HepG2 (cell line): ENCODE measurements at regions not wholly inside any gene's neighbourhood (a gene's known extent, or its start where the extent isn't known, plus 50 kb on each side); places are given as distances from the start of the nearest gene placed in this dataset.

ENCODE experiments used
- AGO1 ChIP-seq: fragments of 200-400 bp; formaldehyde crosslinking; IDR thresholded peaks from 2 replicates; pipeline ENCODE4 v1.6.1; 2017; ENCODE audit warnings: mild to moderate bottlenecking, low read depth, low read length, moderate library complexity; ENCODE audit not compliant: poor library complexity, severe bottlenecking
- ARNTL ChIP-seq: sonication (generic); formaldehyde crosslinking; IDR thresholded peaks from 2 replicates; pipeline ENCODE4 v1.4.0; 2020; ENCODE audit warnings: mild to moderate bottlenecking, missing genetic modification reagents
- ETV6 ChIP-seq: sonication (generic); formaldehyde crosslinking; conservative IDR thresholded peaks from 2 replicates; pipeline ENCODE4 v1.4.0; 2020; ENCODE audit warnings: missing genetic modification reagents
- HDAC2 ChIP-seq: sonication (generic); formaldehyde crosslinking; IDR thresholded peaks from 2 replicates; pipeline ENCODE4 v1.4.0; 2020; ENCODE audit warnings: missing genetic modification reagents
- KDM6A ChIP-seq: IDR thresholded peaks from 2 replicates; pipeline ENCODE4 v1.6.1; 2016; ENCODE audit warnings: low read depth
- NFKB2 ChIP-seq: sonication (generic); formaldehyde crosslinking; IDR thresholded peaks from 2 replicates; pipeline ENCODE4 v1.4.0; 2020; ENCODE audit warnings: missing genetic modification reagents, borderline replicate concordance
- SRSF1 ChIP-seq: fragments of 200-400 bp; formaldehyde crosslinking; optimal IDR thresholded peaks from 2 replicates; pipeline ENCODE3; 2017; ENCODE audit warnings: mild to moderate bottlenecking, low read depth, low read length, moderate library complexity
- TBX3 ChIP-seq: fragments of 450-650 bp; IDR thresholded peaks from 2 replicates; pipeline ENCODE4 v1.6.1; 2017; ENCODE audit warnings: antibody characterized with exemption, mild to moderate bottlenecking, inconsistent platforms, borderline replicate concordance
- ZNF510 ChIP-seq: sonication (generic); formaldehyde crosslinking; IDR thresholded peaks from 2 replicates; pipeline ENCODE4 v1.4.0; 2020; ENCODE audit warnings: low read depth, mild to moderate bottlenecking, missing genetic modification reagents
- TF ChIP-seq, protein P1 (sequence below): sonication (generic); formaldehyde crosslinking; IDR thresholded peaks from 2 replicates; pipeline ENCODE4 v1.4.0; 2020; ENCODE audit warnings: mild to moderate bottlenecking, missing genetic modification reagents
- TF ChIP-seq, protein P2 (sequence below): sonication (generic); formaldehyde crosslinking; IDR thresholded peaks from 2 replicates; pipeline ENCODE4 v1.8.0; 2022; ENCODE audit warnings: missing genetic modification reagents, mild to moderate bottlenecking, moderate library complexity, borderline replicate concordance
- TF ChIP-seq, protein P3 (sequence below): sonication (generic); formaldehyde crosslinking; IDR thresholded peaks from 2 replicates; pipeline ENCODE4 v1.8.1; 2023; ENCODE audit warnings: mild to moderate bottlenecking, missing genetic modification reagents
- TF ChIP-seq, protein P4 (sequence below): sonication (generic); formaldehyde crosslinking; IDR thresholded peaks from 2 replicates; pipeline ENCODE4 v1.5.1; 2020; ENCODE audit warnings: mild to moderate bottlenecking, missing genetic modification reagents, moderate library complexity
- TF ChIP-seq, protein P5 (sequence below): sonication (generic); formaldehyde crosslinking; IDR thresholded peaks from 2 replicates; pipeline ENCODE4 v1.4.0; 2020; ENCODE audit warnings: missing genetic modification reagents

DNA sequence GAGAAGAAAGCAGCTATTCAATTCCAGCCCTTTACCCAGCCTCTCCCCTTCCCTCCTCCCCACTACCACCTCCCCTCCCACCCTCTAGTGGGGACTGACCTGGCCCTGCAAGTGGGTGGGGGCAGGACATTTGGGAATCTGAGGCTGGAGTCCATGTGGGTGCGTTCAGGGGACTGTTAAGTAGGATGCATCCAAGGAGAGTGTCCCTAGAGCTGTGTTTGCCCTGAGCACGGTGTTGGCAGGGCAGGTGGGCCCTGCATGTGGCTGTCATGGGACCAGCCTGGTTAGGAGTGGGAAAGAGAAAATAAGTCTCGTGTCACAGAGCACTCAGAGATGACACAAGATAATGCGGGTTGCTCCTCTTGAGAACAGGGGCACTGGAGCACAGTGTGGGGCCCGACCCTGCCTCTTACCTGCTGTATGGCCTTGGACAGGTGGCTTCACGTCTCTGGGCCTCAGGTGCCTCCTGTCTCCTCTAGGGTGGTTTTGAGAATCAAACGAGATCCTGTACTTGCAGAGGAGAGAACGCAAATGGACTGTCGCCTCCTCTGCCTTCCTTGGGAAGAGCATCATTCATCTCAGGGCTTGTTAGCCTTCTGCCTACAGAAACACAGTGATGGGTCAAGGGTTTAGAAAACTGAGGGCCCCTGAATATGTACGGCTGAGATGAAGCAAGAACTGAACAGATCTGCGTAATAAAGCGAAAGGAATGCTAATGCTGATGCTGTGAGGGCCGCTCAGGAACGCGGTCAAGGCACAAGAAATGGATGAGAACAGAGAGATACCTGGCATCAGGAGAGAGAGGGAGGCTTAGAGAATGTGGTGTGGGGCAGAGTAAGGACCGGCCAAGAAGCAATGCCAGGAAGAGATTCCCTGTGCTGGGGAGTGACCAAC lies 187.7 kb upstream of the HAAO start (continued):
- TF ChIP-seq, protein P1, sequence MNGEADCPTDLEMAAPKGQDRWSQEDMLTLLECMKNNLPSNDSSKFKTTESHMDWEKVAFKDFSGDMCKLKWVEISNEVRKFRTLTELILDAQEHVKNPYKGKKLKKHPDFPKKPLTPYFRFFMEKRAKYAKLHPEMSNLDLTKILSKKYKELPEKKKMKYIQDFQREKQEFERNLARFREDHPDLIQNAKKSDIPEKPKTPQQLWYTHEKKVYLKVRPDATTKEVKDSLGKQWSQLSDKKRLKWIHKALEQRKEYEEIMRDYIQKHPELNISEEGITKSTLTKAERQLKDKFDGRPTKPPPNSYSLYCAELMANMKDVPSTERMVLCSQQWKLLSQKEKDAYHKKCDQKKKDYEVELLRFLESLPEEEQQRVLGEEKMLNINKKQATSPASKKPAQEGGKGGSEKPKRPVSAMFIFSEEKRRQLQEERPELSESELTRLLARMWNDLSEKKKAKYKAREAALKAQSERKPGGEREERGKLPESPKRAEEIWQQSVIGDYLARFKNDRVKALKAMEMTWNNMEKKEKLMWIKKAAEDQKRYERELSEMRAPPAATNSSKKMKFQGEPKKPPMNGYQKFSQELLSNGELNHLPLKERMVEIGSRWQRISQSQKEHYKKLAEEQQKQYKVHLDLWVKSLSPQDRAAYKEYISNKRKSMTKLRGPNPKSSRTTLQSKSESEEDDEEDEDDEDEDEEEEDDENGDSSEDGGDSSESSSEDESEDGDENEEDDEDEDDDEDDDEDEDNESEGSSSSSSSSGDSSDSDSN, result peak; percentile 15; the same call in 1 of the 2 replicates
- TF ChIP-seq, protein P2, sequence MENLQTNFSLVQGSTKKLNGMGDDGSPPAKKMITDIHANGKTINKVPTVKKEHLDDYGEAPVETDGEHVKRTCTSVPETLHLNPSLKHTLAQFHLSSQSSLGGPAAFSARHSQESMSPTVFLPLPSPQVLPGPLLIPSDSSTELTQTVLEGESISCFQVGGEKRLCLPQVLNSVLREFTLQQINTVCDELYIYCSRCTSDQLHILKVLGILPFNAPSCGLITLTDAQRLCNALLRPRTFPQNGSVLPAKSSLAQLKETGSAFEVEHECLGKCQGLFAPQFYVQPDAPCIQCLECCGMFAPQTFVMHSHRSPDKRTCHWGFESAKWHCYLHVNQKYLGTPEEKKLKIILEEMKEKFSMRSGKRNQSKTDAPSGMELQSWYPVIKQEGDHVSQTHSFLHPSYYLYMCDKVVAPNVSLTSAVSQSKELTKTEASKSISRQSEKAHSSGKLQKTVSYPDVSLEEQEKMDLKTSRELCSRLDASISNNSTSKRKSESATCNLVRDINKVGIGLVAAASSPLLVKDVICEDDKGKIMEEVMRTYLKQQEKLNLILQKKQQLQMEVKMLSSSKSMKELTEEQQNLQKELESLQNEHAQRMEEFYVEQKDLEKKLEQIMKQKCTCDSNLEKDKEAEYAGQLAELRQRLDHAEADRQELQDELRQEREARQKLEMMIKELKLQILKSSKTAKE (CRISPR knock-in tag), result peak; percentile 38; the same call in 1 of the 2 replicates
- TF ChIP-seq ETV6, result no peak
- no peak for TF ChIP-seq NFKB2 (CRISPR knock-in tag)
- TF ChIP-seq ZNF510, result peak; percentile 69; the same call in 1 of the 2 replicates
- no peak for TF ChIP-seq SRSF1
- TF ChIP-seq KDM6A, result peak; percentile 60; the same call in 1 of the 2 replicates
- 0 out of 2 replicates have a peak, but pooled peaks have one; percentile 10 for TF ChIP-seq HDAC2
- TF ChIP-seq, protein P3, sequence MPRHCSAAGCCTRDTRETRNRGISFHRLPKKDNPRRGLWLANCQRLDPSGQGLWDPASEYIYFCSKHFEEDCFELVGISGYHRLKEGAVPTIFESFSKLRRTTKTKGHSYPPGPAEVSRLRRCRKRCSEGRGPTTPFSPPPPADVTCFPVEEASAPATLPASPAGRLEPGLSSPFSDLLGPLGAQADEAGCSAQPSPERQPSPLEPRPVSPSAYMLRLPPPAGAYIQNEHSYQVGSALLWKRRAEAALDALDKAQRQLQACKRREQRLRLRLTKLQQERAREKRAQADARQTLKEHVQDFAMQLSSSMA, result no peak; the same call in 1 of the 2 replicates
- TF ChIP-seq, protein P4, sequence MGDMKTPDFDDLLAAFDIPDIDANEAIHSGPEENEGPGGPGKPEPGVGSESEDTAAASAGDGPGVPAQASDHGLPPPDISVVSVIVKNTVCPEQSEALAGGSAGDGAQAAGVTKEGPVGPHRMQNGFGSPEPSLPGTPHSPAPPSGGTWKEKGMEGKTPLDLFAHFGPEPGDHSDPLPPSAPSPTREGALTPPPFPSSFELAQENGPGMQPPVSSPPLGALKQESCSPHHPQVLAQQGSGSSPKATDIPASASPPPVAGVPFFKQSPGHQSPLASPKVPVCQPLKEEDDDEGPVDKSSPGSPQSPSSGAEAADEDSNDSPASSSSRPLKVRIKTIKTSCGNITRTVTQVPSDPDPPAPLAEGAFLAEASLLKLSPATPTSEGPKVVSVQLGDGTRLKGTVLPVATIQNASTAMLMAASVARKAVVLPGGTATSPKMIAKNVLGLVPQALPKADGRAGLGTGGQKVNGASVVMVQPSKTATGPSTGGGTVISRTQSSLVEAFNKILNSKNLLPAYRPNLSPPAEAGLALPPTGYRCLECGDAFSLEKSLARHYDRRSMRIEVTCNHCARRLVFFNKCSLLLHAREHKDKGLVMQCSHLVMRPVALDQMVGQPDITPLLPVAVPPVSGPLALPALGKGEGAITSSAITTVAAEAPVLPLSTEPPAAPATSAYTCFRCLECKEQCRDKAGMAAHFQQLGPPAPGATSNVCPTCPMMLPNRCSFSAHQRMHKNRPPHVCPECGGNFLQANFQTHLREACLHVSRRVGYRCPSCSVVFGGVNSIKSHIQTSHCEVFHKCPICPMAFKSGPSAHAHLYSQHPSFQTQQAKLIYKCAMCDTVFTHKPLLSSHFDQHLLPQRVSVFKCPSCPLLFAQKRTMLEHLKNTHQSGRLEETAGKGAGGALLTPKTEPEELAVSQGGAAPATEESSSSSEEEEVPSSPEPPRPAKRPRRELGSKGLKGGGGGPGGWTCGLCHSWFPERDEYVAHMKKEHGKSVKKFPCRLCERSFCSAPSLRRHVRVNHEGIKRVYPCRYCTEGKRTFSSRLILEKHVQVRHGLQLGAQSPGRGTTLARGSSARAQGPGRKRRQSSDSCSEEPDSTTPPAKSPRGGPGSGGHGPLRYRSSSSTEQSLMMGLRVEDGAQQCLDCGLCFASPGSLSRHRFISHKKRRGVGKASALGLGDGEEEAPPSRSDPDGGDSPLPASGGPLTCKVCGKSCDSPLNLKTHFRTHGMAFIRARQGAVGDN, result peak; percentile 95
- TF ChIP-seq TBX3, result no peak
- TF ChIP-seq ARNTL (CRISPR knock-in tag), result peak; percentile 42; the same call in 1 of the 2 replicates
- TF ChIP-seq AGO1, result no peak
- TF ChIP-seq, protein P5, sequence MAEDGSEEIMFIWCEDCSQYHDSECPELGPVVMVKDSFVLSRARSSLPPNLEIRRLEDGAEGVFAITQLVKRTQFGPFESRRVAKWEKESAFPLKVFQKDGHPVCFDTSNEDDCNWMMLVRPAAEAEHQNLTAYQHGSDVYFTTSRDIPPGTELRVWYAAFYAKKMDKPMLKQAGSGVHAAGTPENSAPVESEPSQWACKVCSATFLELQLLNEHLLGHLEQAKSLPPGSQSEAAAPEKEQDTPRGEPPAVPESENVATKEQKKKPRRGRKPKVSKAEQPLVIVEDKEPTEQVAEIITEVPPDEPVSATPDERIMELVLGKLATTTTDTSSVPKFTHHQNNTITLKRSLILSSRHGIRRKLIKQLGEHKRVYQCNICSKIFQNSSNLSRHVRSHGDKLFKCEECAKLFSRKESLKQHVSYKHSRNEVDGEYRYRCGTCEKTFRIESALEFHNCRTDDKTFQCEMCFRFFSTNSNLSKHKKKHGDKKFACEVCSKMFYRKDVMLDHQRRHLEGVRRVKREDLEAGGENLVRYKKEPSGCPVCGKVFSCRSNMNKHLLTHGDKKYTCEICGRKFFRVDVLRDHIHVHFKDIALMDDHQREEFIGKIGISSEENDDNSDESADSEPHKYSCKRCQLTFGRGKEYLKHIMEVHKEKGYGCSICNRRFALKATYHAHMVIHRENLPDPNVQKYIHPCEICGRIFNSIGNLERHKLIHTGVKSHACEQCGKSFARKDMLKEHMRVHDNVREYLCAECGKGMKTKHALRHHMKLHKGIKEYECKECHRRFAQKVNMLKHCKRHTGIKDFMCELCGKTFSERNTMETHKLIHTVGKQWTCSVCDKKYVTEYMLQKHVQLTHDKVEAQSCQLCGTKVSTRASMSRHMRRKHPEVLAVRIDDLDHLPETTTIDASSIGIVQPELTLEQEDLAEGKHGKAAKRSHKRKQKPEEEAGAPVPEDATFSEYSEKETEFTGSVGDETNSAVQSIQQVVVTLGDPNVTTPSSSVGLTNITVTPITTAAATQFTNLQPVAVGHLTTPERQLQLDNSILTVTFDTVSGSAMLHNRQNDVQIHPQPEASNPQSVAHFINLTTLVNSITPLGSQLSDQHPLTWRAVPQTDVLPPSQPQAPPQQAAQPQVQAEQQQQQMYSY (CRISPR knock-in tag), result no peak
